K562 (cell line): ENCODE measurements at regions not wholly inside any gene's neighbourhood (a gene's known extent, or its start where the extent isn't known, plus 50 kb on each side); places are given as distances from the start of the nearest gene placed in this dataset.

Experiments
- ATAC-seq: fragments of 200-7000 bp; cut with Tn5 transposase; 3 replicates; pipeline ENCODE4 v1.9.1; 2020; ENCODE audit warnings: moderate library complexity
- BruUV-seq: library from RNA; stranded (reverse); fragments of 400-500 nt; replicated peaks from 2 replicates; lab custom pipeline; 2021; lab: Mats Ljungman, UMichigan
- CTCF ChIA-PET: fragments of 300-600 bp; formaldehyde crosslinking; extraction: SDS; loops from one replicate; lab custom pipeline; 2021; ENCODE audit warnings: low intra/inter-chr PET ratio; lab: Yijun Ruan, JAX
- POLR2A ChIA-PET: fragments of 300-600, 350-650 bp; sonication (Branson Sonifier 250); formaldehyde crosslinking; extraction: SDS; loops from one replicate; lab custom pipeline; 2021; ENCODE audit warnings: antibody characterized with exemption, inconsistent platforms; lab: Yijun Ruan, JAX
- DNase-seq, 4 experiments: peaks; one replicate each; pipeline versions ENCODE4 v3.0.0 to v3.0.0-alpha.2; 2011 to 2018; ENCODE audit warnings: low spot score in 3 of 4, mixed read lengths in 3 of 4; ENCODE audit errors: extremely low read depth in 1 of 4
- FAIRE-seq: peaks from 2 replicates; lab custom pipeline; 2011; peaks lifted over from hg19 to GRCh38; lab: Jason Lieb, UNC
- H2AFZ ChIP-seq: 2 replicates; pipeline ENCODE4 v1.6.0; 2011; ENCODE audit warnings: low read depth, low read length, control low read depth, inconsistent platforms
- H3K27ac ChIP-seq: fragments of 200-600 bp; 3 replicates; pipeline ENCODE4 v1.8.0; 2011; ENCODE audit warnings: low read depth, mild to moderate bottlenecking, control low read depth, inconsistent platforms, low read length, moderate library complexity, mixed read lengths; ENCODE audit errors: extremely low read depth
- H3K27me3 ChIP-seq, 2 experiments: fragments of 300-600 bp in 1 of 2; 2 replicates in 1 of 2; 3 replicates in 1 of 2; pipeline versions ENCODE4 v1.6.0 to v1.8.0; 2011; ENCODE audit warnings: inconsistent platforms in 2 of 2, low read length in 2 of 2, mild to moderate bottlenecking in 1 of 2, mixed read lengths in 1 of 2, moderate library complexity in 1 of 2; ENCODE audit not compliant: control insufficient read depth in 2 of 2, insufficient read depth in 2 of 2
- H3K36me3 ChIP-seq: fragments of 300-600 bp; 3 replicates; pipeline ENCODE4 v1.8.0; 2011; ENCODE audit warnings: mild to moderate bottlenecking, low read length, inconsistent platforms; ENCODE audit not compliant: control insufficient read depth, insufficient read depth
- H3K4me1 ChIP-seq, 2 experiments: fragments of 200-600 bp in 1 of 2; replicated peaks in 1 of 2; 2 replicates in 1 of 2; 3 replicates in 1 of 2; pipeline versions ENCODE4 v1.5.1 to v1.8.0; 2011; ENCODE audit warnings: inconsistent platforms in 2 of 2, low read length in 2 of 2, mild to moderate bottlenecking in 1 of 2, mixed read lengths in 1 of 2, moderate library complexity in 1 of 2; ENCODE audit not compliant: control insufficient read depth in 2 of 2, insufficient read depth in 2 of 2
- H3K4me2 ChIP-seq: 2 replicates; pipeline ENCODE4 v1.6.1; 2011; ENCODE audit warnings: low read length, control low read depth, inconsistent platforms, mixed read lengths; ENCODE audit not compliant: insufficient read depth
- H3K4me3 ChIP-seq: fragments of 200-600 bp; sonication (generic), shearing (Covaris generic); 2 replicates; pipeline ENCODE4 v1.5.1; 2016; ENCODE audit warnings: control low read depth, inconsistent platforms
- H3K79me2 ChIP-seq: fragments of 200-600 bp; 3 replicates; pipeline ENCODE4 v1.8.0; 2011; ENCODE audit warnings: low read length, inconsistent platforms; ENCODE audit not compliant: control insufficient read depth, insufficient read depth
- H3K9ac ChIP-seq, 2 experiments: 2 replicates each; pipeline versions ENCODE4 v1.6.0 to v1.6.1; 2011; ENCODE audit warnings: low read depth in 2 of 2, low read length in 2 of 2, control low read depth in 1 of 2, inconsistent platforms in 1 of 2, mild to moderate bottlenecking in 1 of 2, mixed read lengths in 1 of 2; ENCODE audit not compliant: insufficient read depth in 1 of 2
- H3K9me1 ChIP-seq: one replicate; pipeline ENCODE4 v1.6.0; 2011; ENCODE audit warnings: inconsistent platforms, mild to moderate bottlenecking, low read length, moderate library complexity; ENCODE audit not compliant: control insufficient read depth, insufficient read depth
- H3K9me3 ChIP-seq: replicated peaks from 2 replicates; pipeline ENCODE4 v1.5.1; 2011; ENCODE audit warnings: low read depth, low read length, inconsistent platforms; ENCODE audit not compliant: control insufficient read depth, insufficient read depth
- H4K20me1 ChIP-seq: replicated peaks from 2 replicates; pipeline ENCODE4 v1.6.1; 2011; ENCODE audit warnings: low read length, inconsistent platforms, mixed read lengths; ENCODE audit not compliant: control insufficient read depth, insufficient read depth
- CCAR2 ChIP-seq: fragments of 200-400 bp; formaldehyde crosslinking; IDR thresholded peaks from 2 replicates; pipeline ENCODE4 v1.6.1; 2017; ENCODE audit warnings: mild to moderate bottlenecking, low read depth, low read length
- ILF3 ChIP-seq: fragments of 450-650 bp; IDR thresholded peaks from 2 replicates; pipeline ENCODE4 v1.6.1; 2018; ENCODE audit warnings: antibody characterized with exemption, mild to moderate bottlenecking, moderate library complexity, borderline replicate concordance
- PRMT5 ChIP-seq: sonication (generic); formaldehyde crosslinking; IDR thresholded peaks from 2 replicates; pipeline ENCODE4 v1.5.0; 2020; ENCODE audit warnings: missing genetic modification reagents
- ZNF354B ChIP-seq: fragments of 250-450 bp; sonication (Bioruptor Pico); IDR thresholded peaks from 2 replicates; pipeline ENCODE4 v1.4.0; 2020
- WGBS: fragments of 100-300 bp; shearing (Covaris generic); methylation state at CpG from one replicate; pipeline ENCODE4 v1.1.6; 2016; ENCODE audit warnings: low coverage, mixed read lengths; ENCODE audit not compliant: insufficient coverage; ENCODE audit errors: missing lambda C conversion rate; 5-methylcytosine and 5-hydroxymethylcytosine counted together
- in situ Hi-C: fragments of 300-500 bp; cut with MboI; formaldehyde crosslinking; loops from 4 replicates; pipeline ENCODE4 v1.15.0; 2018; ENCODE audit warnings: inconsistent platforms, mixed read lengths
- intact Hi-C: fragments of 100-400 bp; cut with micrococcal nuclease; formaldehyde crosslinking; loops from 2 replicates; pipeline ENCODE4 v1.14.2; 2022
- TF ChIP-seq, protein P1 (sequence below): fragments of 450-650 bp; formaldehyde crosslinking; IDR thresholded peaks from 2 replicates; pipeline ENCODE4 v1.4.0; 2020; ENCODE audit warnings: mild to moderate bottlenecking, moderate library complexity
- TF ChIP-seq, protein P2 (sequence below): fragments of 450-650 bp; formaldehyde crosslinking; IDR thresholded peaks from 2 replicates; pipeline ENCODE4 v1.4.0; 2020; ENCODE audit warnings: mild to moderate bottlenecking, mixed read lengths
- TF ChIP-seq, protein P3 (sequence below): sonication (generic); formaldehyde crosslinking; IDR thresholded peaks from 2 replicates; pipeline ENCODE4 v1.8.1; 2023; ENCODE audit warnings: mild to moderate bottlenecking, missing genetic modification reagents
- TF ChIP-seq, protein P4 (sequence below): sonication (generic); formaldehyde crosslinking; IDR thresholded peaks from 2 replicates; pipeline ENCODE4 v1.8.0; 2022; ENCODE audit warnings: mild to moderate bottlenecking, missing genetic modification reagents

DNA sequence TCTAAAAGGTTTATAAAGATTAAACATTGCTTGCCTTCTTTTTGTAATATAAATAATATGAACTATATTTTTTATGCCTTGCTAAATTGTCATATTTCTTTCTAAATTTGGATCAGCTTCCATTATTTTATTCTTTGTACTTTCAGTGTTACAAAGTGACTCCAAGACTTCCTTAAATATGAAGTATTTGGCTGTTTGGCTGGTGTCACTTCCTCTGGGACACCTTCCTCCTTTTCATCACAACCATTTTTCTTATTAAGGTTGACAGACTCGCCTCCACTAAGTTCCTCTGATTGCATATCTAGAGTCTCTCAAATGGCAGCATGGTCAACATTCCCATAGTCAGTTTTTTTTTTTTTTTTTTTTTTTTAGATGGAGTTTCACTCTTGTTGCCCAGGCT, 73.8 kb upstream of the SLC1A1 start:
- BruUV-seq: no TSS peak
- H4K20me1 ChIP-seq: no peaks in the 10 kb centered on the region
- intact Hi-C loops: no loop called here
- 0% methylated on average over 1 of the region's 1 CpG for WGBS
- no peak overlapping the region for H2AFZ ChIP-seq
- H3K4me2 ChIP-seq: no peak overlapping the region
- POLR2A ChIA-PET: no interaction called here
- H3K27me3 ChIP-seq: no peaks in the 10 kb centered on the region
- H3K9me3 ChIP-seq: no peaks in the 10 kb centered on the region
- in situ Hi-C loops: no loop called here
- H3K79me2 ChIP-seq: no peaks in the 10 kb centered on the region
- no peak for FAIRE-seq
- H3K36me3 ChIP-seq: no peaks in the 10 kb centered on the region
- DNase-seq: no peak
- CTCF ChIA-PET: interaction anchor here (0.6 kb wide), 1 partner anchor 1659 kb away, joined by 3 read pairs; no protein-coding TSS in a partner anchor
- no peak for ATAC-seq
- H3K27ac ChIP-seq: no peak overlapping the region
- H3K4me3 ChIP-seq: no peak overlapping the region
- H3K9ac ChIP-seq: no peak overlapping the region
- no peaks in the 10 kb centered on the region for H3K4me1 ChIP-seq
- H3K9me1 ChIP-seq: no peaks in the 10 kb centered on the region
- TF ChIP-seq, protein P1, sequence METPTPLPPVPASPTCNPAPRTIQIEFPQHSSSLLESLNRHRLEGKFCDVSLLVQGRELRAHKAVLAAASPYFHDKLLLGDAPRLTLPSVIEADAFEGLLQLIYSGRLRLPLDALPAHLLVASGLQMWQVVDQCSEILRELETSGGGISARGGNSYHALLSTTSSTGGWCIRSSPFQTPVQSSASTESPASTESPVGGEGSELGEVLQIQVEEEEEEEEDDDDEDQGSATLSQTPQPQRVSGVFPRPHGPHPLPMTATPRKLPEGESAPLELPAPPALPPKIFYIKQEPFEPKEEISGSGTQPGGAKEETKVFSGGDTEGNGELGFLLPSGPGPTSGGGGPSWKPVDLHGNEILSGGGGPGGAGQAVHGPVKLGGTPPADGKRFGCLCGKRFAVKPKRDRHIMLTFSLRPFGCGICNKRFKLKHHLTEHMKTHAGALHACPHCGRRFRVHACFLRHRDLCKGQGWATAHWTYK (CRISPR knock-in tag): no peak

DNA sequence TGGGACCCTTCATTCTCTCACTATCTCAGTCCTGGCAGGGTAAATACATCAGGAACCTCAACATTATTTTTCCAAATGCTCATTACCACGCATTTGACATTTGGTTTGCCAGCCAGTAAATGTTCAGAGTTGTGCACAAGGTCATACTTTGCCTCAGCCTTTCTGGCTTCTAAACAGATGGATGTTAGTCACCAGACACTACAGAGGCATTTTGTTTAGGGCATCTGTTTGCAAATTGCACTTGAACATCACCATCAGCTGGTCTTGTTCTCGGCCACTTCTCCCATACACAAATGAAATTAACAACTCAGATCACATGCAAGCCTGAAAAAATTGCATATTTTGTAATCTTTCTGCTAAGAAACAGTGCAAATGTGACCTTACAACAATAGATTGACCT, 75.0 kb upstream of the SLC1A1 start:
- Histone ChIP-seq H3K4me1 (no peaks in the 10 kb centered on the region), H3K36me3 (no peaks in the 10 kb centered on the region), H3K9ac (no peak overlapping the region), H2AFZ (no peak overlapping the region), H3K27ac (no peak overlapping the region), H3K79me2 (no peaks in the 10 kb centered on the region), H3K4me2 (no peak overlapping the region), H3K27me3 (no peaks in the 10 kb centered on the region), H4K20me1 (no peaks in the 10 kb centered on the region), H3K9me1 (no peaks in the 10 kb centered on the region), H3K4me3 (no peak overlapping the region), H3K9me3 (no peaks in the 10 kb centered on the region)
- BruUV-seq: no TSS peak
- intact Hi-C loops: no loop called here
- WGBS: 13% methylated on average over 2 of the region's 2 CpGs
- ChIA-PET POLR2A (no interaction called here), CTCF (no interaction called here)
- FAIRE-seq: no peak
- no peak for ATAC-seq
- no peak for DNase-seq
- in situ Hi-C loops: no loop called here
- TF ChIP-seq ZNF354B (CRISPR knock-in tag): no peak
- TF ChIP-seq, protein P2, sequence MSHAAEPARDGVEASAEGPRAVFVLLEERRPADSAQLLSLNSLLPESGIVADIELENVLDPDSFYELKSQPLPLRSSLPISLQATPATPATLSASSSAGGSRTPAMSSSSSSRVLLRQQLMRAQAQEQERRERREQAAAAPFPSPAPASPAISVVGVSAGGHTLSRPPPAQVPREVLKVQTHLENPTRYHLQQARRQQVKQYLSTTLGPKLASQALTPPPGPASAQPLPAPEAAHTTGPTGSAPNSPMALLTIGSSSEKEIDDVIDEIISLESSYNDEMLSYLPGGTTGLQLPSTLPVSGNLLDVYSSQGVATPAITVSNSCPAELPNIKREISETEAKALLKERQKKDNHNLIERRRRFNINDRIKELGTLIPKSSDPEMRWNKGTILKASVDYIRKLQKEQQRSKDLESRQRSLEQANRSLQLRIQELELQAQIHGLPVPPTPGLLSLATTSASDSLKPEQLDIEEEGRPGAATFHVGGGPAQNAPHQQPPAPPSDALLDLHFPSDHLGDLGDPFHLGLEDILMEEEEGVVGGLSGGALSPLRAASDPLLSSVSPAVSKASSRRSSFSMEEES (CRISPR knock-in tag): no peak
- TF ChIP-seq, protein P1 (CRISPR knock-in tag): no peak
- TF ChIP-seq, protein P3, sequence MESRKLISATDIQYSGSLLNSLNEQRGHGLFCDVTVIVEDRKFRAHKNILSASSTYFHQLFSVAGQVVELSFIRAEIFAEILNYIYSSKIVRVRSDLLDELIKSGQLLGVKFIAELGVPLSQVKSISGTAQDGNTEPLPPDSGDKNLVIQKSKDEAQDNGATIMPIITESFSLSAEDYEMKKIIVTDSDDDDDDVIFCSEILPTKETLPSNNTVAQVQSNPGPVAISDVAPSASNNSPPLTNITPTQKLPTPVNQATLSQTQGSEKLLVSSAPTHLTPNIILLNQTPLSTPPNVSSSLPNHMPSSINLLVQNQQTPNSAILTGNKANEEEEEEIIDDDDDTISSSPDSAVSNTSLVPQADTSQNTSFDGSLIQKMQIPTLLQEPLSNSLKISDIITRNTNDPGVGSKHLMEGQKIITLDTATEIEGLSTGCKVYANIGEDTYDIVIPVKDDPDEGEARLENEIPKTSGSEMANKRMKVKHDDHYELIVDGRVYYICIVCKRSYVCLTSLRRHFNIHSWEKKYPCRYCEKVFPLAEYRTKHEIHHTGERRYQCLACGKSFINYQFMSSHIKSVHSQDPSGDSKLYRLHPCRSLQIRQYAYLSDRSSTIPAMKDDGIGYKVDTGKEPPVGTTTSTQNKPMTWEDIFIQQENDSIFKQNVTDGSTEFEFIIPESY: no peak
- TF ChIP-seq CCAR2: no peak
- TF ChIP-seq PRMT5 (CRISPR knock-in tag): no peak
- TF ChIP-seq ILF3: no peak
- TF ChIP-seq, protein P4, sequence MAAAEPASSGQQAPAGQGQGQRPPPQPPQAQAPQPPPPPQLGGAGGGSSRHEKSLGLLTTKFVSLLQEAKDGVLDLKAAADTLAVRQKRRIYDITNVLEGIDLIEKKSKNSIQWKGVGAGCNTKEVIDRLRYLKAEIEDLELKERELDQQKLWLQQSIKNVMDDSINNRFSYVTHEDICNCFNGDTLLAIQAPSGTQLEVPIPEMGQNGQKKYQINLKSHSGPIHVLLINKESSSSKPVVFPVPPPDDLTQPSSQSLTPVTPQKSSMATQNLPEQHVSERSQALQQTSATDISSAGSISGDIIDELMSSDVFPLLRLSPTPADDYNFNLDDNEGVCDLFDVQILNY (CRISPR knock-in tag): no peak
